HT1080 (cell line): ENCODE measurements at regions not wholly inside any gene's neighbourhood (a gene's known extent, or its start where the extent isn't known, plus 50 kb on each side); places are given as distances from the start of the nearest gene placed in this dataset.
"Not testable (repeated sequence)": the region's sequence is repeated elsewhere in the genome, so short reads cannot be mapped to it uniquely, and the experiment has no call there.

Experiments
- DNase-seq: peaks from one replicate; pipeline ENCODE4 v3.0.0-alpha.2; 2015; ENCODE audit warnings: low read depth

DNA sequence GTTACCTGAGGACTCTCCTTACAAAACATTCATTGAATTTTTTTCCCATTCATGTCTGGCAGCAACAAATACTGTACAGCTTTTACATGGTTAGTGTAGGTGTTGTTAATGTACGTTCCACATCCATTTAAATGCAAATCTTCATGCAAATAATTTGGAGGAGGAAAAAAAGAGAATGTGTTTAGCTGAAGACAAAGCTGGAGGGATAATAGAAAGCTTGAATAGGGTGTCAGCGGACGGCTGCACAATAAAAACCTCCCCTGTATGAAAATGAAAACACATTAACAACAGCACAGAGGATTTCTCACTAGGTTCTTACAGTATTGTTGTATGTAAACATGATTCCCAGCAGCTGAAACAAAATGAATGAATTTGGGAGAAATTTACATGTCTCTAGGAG lies 231.5 kb downstream of the ZNF608 start:
- no peak for DNase-seq

DNA sequence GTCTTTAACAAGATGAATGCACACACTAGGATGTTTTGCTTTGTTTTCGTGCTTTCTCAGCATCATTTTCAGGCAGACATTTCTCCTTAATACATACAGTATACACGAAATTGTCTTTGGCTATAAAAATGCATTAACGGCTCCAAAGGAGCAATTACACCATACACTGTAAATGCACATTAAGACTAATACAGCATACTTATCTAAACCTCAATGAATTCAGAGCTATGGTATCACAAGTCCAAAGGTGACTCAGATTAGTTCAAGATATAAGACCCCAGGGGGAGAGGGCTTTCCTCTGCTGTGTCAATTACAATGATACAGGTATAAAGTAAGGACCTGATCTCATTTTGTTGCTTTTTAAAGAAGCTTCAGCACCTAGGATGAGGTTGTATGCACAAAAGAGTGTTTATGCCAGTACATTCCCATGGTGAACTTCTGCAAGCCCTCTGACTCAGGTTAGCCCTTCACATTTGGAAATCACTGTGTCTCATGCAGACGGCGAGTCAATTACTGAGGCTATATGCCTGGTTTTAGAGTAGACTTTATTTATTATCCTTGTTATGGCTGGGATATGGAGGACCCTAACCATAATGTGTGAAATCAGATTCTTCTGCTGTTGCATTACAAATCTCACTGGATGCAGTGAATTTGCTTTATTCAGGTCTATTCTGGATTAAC lies 233.3 kb downstream of the ZNF608 start:
- DNase-seq = no peak

DNA sequence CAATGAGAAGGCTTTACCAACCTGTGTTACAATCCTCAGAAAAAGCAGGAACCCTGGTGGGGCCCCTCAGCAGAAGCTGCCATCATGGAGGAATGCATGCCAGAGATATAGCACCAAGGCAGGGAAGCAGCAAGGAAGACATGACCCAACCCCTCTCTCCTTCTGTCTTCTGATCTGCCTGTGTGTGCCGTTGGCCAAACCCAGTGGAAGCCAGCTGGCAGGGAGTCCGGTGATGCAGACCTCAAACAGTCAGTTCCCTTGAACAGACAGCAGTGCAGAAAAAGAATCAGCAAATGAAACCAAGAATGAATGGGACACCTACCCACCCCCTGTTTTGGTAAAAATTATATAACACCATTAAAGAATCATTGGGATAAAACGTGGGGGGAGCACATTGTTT lies 234.2 kb downstream of the ZNF608 start:
- DNase-seq = no peak

DNA sequence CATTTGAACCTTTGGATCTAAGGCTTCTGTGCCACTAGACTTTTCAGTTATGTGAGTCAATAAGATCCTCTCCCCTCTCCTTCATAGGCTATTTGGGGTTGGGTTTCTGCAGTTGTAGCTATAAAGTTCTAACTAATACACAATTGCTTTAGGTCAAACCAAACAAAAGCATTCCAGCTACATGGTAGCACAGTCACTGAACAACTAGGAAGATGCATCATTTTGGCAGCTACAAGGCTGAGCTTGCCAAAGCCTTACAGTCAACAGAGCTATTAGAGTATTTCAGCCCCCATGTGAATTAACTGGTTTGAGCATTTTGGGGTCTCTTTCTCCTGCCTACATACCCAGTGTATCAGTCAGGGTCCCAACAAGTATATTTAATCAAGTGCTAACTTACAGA lies 234.6 kb downstream of the ZNF608 start:
- DNase-seq = no peak

DNA sequence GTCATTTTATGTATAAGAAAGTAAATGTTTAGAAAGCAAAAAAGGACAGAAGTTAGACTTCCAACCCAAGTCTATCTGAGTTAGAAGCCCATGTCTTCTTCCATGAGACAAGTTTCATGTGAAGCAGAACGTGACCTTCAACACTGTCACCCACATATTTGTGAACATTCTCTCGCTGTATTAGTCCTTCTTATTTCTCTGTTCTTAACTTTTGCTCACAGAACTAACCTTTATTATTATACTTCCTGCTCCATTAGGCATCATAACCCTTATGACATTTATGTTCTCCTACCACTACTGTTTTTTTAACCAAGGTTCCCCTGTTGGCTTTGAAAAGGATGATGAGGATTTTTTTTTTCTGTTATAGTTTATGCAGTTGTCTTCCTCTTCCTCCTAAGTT lies 238.8 kb downstream of the ZNF608 start:
- no peak for DNase-seq

DNA sequence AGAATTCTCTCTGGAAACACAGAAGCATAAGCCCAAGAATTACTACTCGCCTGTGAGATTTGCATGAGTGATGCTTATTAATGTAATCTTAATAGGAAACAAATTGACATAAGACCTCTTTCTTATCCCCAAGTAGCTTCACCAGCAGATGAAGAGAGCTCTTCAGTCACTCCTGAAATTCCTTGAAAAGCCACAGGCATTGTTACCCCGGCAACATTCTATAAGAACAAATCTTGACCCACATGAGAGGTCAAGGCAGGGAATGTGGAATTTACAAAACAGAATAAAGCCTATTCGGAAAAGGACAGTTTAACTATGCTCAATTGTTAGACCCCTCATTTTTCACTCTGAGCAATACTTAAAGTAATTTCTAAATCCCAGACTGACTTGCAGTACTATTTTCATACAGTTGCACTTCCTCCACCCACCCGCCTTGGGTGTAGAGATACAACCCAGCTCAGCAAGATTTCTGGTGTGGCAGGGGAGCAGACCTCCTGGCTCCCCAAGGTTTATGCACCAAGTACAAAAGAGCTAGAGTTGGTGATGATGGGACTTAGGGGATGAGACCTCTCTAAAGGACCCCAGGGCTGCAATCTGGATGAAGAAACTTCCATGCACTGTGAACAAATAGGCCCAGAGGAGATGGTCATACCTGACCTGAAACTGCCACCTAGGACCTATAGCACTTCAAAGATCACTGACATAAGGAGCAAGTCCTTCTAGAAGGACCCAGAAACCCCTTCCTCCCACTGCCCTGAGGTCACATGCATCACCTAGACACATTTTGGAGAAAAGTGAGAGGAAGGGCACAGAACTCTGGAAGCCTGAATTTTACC lies 242.1 kb downstream of the ZNF608 start:
- DNase-seq = no peak

DNA sequence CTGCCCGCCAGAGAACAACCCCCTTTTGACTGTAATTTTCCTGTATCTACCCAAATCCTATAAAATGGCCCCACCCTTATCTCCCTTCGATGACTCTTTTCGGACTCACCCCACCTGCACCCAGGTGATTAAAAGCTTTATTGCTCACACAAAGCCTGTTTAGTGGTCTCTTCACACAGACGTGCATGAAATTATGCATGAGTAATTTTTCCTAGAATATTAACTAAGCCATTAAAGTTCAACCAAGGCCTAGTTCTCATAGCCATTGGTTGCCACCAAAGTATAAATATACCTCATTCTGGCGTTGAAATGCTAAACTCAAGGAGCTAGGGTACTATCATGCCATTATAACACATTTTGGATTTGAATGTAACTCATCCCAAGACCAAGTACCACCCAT lies 243.9 kb downstream of the ZNF608 start:
- no peak for DNase-seq

DNA sequence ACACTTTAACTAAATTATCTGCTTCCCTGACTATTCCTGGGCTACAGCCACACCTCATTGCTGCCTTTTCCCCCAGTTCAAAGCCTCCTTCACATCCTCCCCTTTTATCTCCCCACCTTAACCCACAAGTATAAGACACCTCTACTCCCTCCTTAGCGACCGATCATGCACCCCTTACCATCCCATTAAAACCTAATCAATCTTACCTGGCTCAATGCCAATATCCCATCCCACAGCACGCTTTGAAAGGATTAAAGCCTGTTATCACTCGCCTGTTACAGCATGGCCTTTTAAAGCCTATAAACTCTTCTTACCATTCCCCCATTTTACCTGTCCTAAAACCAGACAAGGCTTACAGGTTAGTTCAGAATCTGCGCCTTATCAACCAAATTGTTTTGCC lies 246.6 kb downstream of the ZNF608 start:
- DNase-seq = not testable (repeated sequence)

DNA sequence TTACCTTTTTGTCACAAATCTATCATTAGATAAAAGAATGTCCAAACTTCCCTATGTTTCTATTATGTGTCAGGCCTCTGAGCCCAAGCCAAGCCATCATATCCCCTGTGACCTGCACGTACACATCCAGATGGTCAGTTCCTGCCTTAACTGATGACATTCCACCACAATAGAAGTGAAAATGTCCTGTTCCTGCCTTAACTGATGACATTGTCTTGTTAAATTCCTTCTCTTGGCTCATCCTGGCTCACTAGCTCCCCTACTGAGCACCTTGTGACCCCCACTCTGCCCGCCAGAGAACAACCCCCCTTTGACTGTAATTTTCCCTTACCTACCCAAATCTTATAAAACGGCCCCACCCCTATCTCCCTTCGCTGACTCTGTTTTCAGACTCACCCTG lies 249.5 kb downstream of the ZNF608 start:
- DNase-seq = not testable (repeated sequence)

DNA sequence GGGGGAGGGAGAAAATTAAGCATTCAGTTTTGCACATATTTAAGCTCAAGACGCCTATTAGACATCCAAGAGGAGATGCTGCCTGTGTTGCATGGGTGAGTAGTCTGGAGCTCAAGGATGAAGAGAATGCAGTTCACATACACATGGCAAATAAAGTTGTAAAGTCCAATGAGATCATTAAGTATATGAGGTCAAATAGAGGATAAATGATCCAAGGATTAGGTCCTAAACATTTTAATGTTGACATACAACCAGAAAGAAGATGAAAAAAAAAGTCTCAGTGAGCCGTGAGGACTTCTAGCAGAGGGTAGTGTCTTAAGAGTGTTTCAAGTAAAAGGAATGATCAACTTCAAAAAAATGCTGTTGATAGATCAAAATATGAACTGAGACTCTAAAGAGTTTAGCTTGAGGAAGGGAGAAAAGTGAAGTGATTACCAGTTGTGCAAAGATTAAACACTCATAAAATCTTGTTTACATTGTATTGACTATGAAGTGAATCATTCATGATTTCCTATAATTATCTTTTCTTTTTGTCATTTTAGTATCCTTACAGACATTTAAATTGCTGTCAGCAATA lies 251.8 kb downstream of the ZNF608 start:
- no peak for DNase-seq

DNA sequence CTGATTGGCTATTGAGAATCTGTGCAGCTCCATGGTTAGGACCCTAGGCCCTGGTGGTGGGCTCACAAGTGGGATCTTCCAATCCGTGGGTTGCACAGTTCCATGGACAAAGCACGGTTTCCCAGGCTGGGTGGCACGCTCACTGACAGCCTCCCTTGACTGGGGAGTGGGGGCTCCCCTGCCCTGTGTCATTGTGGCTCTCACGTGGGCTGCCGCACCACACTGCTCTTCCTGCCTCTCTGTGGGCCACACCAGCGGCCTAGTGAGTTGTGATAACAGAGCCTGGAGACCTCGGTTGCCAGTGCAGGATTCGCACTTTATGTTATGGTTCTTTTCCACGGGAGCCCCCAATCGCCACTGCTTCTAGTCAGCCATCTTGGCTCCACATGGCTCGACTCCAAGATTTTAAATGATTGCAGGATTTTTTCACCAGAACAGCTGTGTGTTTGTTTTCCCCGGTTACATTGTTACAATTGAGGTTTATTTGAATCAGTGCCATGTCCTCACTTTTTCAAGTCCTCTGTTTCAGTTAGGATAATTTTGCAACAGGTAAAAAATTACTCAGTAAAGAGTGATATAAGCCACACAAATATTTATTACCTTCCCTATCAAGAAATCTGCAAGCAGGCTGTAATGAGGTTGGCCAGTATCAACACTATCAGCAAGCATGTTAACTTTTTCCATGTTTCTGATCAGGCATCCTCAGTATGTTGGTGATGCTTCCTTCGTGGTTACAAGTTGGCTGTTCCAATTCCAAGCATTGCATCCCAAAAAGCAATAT lies 253.8 kb downstream of the ZNF608 start:
- DNase-seq = no peak

DNA sequence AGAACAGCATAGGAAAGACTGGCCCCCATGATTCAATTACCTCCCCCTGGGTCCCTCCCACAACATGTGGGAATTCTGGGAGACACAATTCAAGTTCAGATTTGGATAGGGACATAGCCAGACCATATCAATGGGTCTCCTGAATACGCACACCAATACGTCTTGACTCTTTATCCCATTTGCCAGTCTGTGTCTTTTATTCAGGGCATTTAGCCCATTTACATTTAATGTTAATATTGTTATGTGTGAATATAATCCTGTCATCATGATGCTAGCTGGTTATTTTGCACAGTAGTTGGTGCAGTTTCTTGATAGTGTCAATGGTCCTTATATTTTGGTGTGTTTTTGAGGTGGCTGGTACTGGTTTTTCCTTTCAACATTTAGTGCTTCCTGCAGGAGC lies 256.1 kb downstream of the ZNF608 start:
- DNase-seq = not testable (repeated sequence)

DNA sequence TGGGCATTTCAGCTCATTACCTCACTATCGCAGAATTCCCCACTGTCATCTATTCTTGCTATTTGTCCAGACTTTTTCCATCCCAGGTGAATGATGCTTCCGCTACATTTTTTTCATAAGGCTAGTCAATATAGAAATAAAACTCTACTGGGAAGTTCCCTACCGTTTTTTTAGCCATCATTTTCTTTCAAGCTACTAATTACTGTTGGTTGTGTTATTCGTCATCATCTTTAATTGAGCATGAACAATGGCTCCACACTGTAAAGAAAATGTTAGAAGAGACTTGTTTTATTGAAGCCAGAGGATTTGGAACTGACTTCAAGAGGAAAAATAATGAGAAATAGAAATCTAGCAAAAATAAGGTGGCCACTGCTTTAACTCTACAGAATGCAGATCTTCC lies 265.0 kb downstream of the ZNF608 start:
- DNase-seq = no peak

DNA sequence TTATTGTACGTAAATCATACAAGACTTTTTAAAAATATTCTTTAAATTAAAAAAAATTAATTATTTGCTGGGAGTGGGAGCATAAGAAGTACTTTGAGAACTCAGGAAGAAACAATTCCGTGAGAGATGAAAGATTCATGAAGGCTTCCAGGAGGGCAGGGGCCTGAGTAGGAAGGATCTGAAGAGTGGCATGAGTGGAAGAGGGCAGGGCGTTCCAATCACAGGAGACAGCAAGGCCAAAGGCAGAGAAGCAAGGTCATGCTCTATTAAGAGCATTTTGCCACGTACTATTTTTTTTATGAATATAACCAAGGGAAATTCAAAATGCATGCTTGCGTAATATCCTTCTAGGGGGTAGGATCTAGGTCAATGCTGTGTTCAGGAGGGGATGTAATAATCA lies 265.5 kb downstream of the ZNF608 start:
- DNase-seq = no peak

DNA sequence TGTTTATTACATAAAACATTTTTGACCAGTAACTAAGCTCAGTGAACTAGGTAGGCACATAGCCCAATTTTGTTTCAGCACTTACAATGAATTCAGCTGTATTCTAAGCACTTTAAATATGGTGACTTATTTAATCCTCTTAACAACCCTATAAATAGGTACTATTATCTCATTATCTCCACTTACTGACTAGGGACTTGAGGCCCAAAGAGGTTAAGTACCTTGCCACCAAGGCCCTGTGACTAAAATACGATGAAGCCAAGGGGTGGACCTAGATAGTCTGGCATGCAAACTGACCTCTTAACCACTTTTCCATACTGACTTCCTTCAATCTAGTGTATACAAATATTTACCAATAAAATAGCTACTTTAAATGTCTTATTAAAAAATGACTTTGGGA lies 266.4 kb downstream of the ZNF608 start:
- no peak for DNase-seq

DNA sequence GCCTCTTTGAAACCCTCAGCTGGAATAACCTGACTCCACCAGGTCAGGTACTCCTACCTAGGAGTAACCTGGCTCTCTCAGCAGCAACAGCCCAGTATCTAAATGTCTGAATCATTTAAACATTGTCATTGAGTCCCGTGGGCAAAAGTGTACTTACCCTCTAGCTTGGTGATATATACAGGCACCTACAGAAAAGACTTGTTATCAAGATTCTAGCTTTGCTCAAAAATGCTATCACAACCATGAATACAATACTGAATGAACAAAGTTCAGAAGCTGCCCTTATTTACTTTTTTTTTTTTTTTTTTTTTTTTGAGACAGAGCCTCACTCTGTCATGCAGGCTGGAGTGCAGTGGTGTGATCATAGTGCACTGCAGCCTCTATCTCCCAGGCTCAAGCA lies 268.2 kb downstream of the ZNF608 start:
- no peak for DNase-seq

DNA sequence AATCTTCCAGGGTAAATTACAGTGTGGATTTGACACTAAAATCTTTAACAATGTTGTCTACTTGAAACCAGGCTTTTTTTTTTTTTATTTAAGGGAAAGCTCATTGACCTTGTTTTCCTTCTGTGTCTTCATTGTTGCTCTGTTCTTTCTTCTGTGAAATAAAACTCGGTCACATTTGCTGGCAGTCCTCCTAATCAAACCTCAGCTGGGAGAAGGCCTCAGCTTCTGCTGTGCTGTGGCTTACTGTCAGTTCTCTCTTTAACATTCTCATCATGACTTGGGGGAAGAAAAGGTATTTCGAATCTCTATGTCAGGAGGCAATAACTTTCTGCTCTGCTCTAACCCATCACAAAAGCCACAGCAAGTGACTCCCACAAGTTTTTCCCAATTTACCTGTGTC lies 268.9 kb downstream of the ZNF608 start:
- DNase-seq = no peak

DNA sequence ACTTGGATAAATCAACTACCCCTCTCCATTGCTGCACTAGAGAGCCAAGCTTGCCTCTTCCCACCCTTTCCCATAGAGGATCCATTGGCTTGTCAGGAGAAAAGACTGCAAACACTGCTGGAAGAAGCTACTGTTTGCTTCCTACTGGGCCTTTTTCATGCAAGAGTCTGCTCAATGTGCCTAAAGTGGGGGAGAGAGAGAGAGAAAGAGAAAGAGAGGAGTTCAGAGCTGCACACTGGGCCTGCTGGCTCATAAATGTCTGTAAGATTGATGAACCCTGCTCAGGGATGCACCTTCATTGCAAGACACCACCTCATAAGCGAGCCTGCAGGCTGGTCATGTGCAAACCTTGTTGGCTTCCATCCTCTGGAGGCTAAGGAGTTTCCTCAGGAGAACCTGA lies 269.4 kb downstream of the ZNF608 start:
- DNase-seq = no peak

DNA sequence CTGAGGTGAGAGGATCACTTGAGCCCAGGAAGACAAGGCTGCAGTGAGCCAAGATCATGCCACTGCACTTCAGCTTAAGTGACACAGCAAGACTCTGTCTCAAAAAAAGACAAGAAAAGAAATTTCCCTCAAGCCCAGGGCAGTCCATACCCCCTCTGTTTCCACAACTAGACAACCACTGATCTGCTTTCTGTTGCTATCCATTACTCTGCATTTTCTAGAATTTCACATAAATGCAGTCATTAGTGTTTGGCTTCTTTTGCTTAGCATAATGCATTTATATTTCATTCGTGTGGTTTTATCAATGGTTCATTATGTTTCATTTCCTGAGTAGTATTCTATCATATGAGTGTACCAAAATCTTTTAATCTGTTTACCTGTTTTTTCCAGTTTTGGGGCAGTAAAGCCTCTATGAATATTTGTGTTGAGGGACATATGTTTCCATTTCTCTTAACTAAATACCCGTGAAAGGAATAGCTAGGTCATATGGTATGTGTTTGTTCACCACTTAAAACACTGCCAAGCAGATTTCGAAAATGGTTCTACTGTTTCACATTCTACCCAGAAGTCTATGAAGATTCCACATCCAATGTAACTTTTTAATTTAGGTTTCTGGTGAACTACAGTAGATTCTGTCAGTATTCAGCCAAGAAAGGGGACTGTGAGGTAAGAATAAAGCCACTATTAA lies 271.8 kb downstream of the ZNF608 start:
- DNase-seq = no peak

DNA sequence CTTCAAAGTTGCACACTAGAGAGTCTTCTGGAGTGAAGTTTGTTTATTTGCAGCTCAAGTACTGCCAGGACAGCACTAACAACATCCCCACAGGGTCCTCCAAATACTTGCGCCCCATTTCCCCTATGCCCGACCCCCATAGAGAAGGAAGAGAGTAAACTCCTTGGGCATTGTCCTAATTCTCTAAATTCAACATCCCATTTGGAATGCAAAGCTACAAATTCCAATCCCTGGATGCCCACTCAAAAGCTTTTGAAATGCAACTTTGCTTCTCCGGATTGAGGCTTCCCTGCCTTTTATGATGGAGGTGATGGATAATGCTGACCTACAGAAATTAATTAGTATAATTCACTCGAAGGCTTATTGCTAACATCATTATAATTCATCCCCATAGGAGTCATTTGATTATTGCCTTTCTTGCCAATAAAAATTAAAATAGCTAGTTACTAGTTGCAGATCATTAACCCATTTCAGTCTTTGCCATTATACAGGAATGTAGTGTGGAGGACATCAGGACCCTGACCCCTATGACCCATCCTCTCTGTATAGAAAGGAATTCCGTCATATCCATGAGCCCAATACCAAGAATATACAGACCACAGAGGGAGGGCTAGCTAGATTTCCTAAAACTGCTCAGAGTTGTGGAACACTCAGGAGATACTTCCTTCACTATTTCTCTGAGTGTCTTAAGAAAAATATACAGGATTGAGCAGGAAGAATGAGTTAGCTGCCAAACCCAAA lies 277.6 kb downstream of the ZNF608 start:
- DNase-seq = no peak

DNA sequence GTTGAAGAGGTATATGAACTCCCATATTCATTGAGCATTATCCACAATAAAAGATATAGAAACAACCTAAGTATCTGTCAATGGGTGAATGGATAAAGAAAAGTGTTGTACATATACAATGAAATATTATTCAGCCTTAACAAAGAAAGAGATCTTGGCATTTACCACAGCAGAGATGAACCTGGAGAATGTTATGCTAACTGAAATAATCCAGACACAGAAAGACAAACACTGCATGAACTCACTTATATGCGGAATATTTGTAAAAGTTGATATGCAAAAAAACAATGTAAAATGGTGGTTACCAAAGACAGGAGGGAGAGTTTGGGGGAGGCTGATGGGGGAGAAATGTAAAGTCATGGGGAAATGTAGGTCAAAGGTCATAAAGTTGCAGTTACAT lies 278.7 kb downstream of the ZNF608 start:
- DNase-seq = no peak
